HepG2 (cell line): ENCODE measurements at regions not wholly inside any gene's neighbourhood (a gene's known extent, or its start where the extent isn't known, plus 50 kb on each side); places are given as distances from the start of the nearest gene placed in this dataset.

Source experiments
- ATAC-seq: fragments of 200-7000 bp; cut with Tn5 transposase; 3 replicates; pipeline ENCODE4 v1.9.1; 2020; ENCODE audit warnings: mild to moderate bottlenecking, moderate library complexity
- BruUV-seq: library from RNA; stranded (reverse); fragments of 400-500 nt; replicated peaks from 2 replicates; lab custom pipeline; 2021; lab: Mats Ljungman, UMichigan
- CTCF ChIA-PET: fragments of 300-600 bp; formaldehyde crosslinking; extraction: SDS; loops from one replicate; lab custom pipeline; 2021; ENCODE audit warnings: low total read pairs, inconsistent platforms, low intra/inter-chr PET ratio; lab: Yijun Ruan, JAX
- POLR2A ChIA-PET: fragments of 350-600 bp; sonication (Branson Sonifier 250); formaldehyde crosslinking; loops from one replicate; lab custom pipeline; 2020; ENCODE audit warnings: antibody characterized with exemption, inconsistent platforms; lab: Yijun Ruan, JAX
- DNase-seq: peaks from one replicate; pipeline ENCODE4 v3.0.0-alpha.2; 2015; ENCODE audit warnings: low spot score
- FAIRE-seq: peaks from 3 replicates; lab custom pipeline; 2011; peaks lifted over from hg19 to GRCh38; lab: Jason Lieb, UNC
- H2AFZ ChIP-seq: one replicate; pipeline ENCODE4 v1.6.1; 2011; ENCODE audit warnings: low read length, inconsistent platforms
- H3K27ac ChIP-seq: fragments of 300-600 bp; 3 replicates; pipeline ENCODE4 v1.8.0; 2011; ENCODE audit warnings: mixed run types, mild to moderate bottlenecking, mixed read lengths, low read length, inconsistent platforms; ENCODE audit not compliant: insufficient read depth; ENCODE audit errors: extremely low read length
- H3K27me3 ChIP-seq, 2 experiments: fragments of 200-600 bp in 1 of 2; 2 replicates in 1 of 2; 3 replicates in 1 of 2; pipeline versions ENCODE4 v1.6.0 to v1.8.0; 2011; ENCODE audit warnings: low read length in 2 of 2, mild to moderate bottlenecking in 2 of 2, moderate library complexity in 2 of 2, inconsistent platforms in 1 of 2; ENCODE audit not compliant: insufficient read depth in 2 of 2, control insufficient read depth in 1 of 2
- H3K36me3 ChIP-seq, 2 experiments: fragments of 200-600 bp in 1 of 2; replicated peaks in 1 of 2; 2 replicates in 1 of 2; 3 replicates in 1 of 2; pipeline versions ENCODE4 v1.5.1 to v1.8.0; 2011; ENCODE audit warnings: low read length in 2 of 2, inconsistent platforms in 1 of 2; ENCODE audit not compliant: insufficient read depth in 2 of 2, control insufficient read depth in 1 of 2
- H3K4me1 ChIP-seq: 2 replicates; pipeline ENCODE4 v1.5.1; 2012; ENCODE audit warnings: low read length, inconsistent platforms; ENCODE audit not compliant: insufficient read depth
- H3K4me2 ChIP-seq: 2 replicates; pipeline ENCODE4 v1.6.0; 2011; ENCODE audit warnings: low read depth, low read length, inconsistent platforms
- H3K4me3 ChIP-seq, 3 experiments: fragments of 200-600 bp in 1 of 3; sonication (generic), shearing (Covaris generic) in 1 of 3; replicated peaks in 1 of 3; 2 replicates each; pipeline ENCODE4 v1.5.1; 2011 to 2016; ENCODE audit warnings: low read length in 3 of 3, inconsistent platforms in 2 of 3, low read depth in 2 of 3, mild to moderate bottlenecking in 2 of 3, control low read depth in 1 of 3, mixed read lengths in 1 of 3; ENCODE audit not compliant: insufficient read depth in 1 of 3
- H3K79me2 ChIP-seq: one replicate; pipeline ENCODE4 v1.6.1; 2011; ENCODE audit warnings: low read length, inconsistent platforms; ENCODE audit not compliant: insufficient read depth
- H3K9ac ChIP-seq: 2 replicates; pipeline ENCODE4 v1.6.0; 2011; ENCODE audit warnings: mild to moderate bottlenecking, low read depth, low read length, inconsistent platforms; ENCODE audit not compliant: insufficient read depth
- H3K9me3 ChIP-seq: 2 replicates; pipeline ENCODE4 v1.5.1; 2012; ENCODE audit warnings: mild to moderate bottlenecking, low read length
- H4K20me1 ChIP-seq: 2 replicates; pipeline ENCODE4 v1.6.0; 2011; ENCODE audit warnings: inconsistent platforms, mild to moderate bottlenecking, low read length, moderate library complexity; ENCODE audit not compliant: insufficient read depth
- ELF4 ChIP-seq: sonication (generic); formaldehyde crosslinking; IDR thresholded peaks from 2 replicates; pipeline ENCODE4 v1.5.0; 2020; ENCODE audit warnings: missing genetic modification reagents, mild to moderate bottlenecking, moderate library complexity, borderline replicate concordance
- FLYWCH1 ChIP-seq: sonication (generic); formaldehyde crosslinking; IDR thresholded peaks from 2 replicates; pipeline ENCODE4 v1.8.1; 2023; ENCODE audit warnings: mild to moderate bottlenecking, missing genetic modification reagents
- MXD4 ChIP-seq: IDR thresholded peaks from 2 replicates; pipeline ENCODE4 v1.6.1; 2016; ENCODE audit warnings: mild to moderate bottlenecking, missing biosample characterization, missing genetic modification reagents
- RAD21 ChIP-seq: fragments of 450-650 bp; formaldehyde crosslinking; IDR thresholded peaks from 2 replicates; pipeline ENCODE4 v1.5.0; 2020; ENCODE audit warnings: mild to moderate bottlenecking
- RFXANK ChIP-seq: IDR thresholded peaks from 2 replicates; pipeline ENCODE4 v1.6.1; 2016
- TOE1 ChIP-seq: sonication (generic); formaldehyde crosslinking; IDR thresholded peaks from 2 replicates; pipeline ENCODE4 v1.4.0; 2020; ENCODE audit warnings: mild to moderate bottlenecking, missing genetic modification reagents
- U2AF1 ChIP-seq: fragments of 200-400 bp; formaldehyde crosslinking; optimal IDR thresholded peaks from 2 replicates; pipeline ENCODE3; 2017; ENCODE audit warnings: mild to moderate bottlenecking, low read depth, low read length
- ZNF160 ChIP-seq: sonication (generic); formaldehyde crosslinking; IDR thresholded peaks from 2 replicates; pipeline ENCODE4 v1.8.0; 2022; ENCODE audit warnings: mild to moderate bottlenecking, inconsistent platforms, missing genetic modification reagents
- WGBS: methylation state at CpG from one replicate; pipeline ENCODE4 v1.1.6; 2017; ENCODE audit warnings: low lambda C conversion rate; 5-methylcytosine and 5-hydroxymethylcytosine counted together
- in situ Hi-C: cut with HindIII; loops from 2 replicates; pipeline ENCODE4 v1.10.0; 2017; ENCODE audit warnings: low pct_unique_long_range_greater_than_20kb; ENCODE audit not compliant: extremely low pct_ligation_motif_present
- intact Hi-C: fragments of 100-400 bp; cut with micrococcal nuclease; formaldehyde crosslinking; loops from one replicate; pipeline ENCODE4 v1.10.0; 2022; ENCODE audit not compliant: unreplicated experiment
- TF ChIP-seq, protein P1 (sequence below): sonication (generic); formaldehyde crosslinking; IDR thresholded peaks from 2 replicates; pipeline ENCODE4 v1.4.0; 2020; ENCODE audit warnings: missing genetic modification reagents, borderline replicate concordance
- TF ChIP-seq, protein P2 (sequence below): sonication (generic); formaldehyde crosslinking; IDR thresholded peaks from 2 replicates; pipeline ENCODE4 v1.8.0; 2022; ENCODE audit warnings: mild to moderate bottlenecking, missing genetic modification reagents, moderate library complexity

DNA sequence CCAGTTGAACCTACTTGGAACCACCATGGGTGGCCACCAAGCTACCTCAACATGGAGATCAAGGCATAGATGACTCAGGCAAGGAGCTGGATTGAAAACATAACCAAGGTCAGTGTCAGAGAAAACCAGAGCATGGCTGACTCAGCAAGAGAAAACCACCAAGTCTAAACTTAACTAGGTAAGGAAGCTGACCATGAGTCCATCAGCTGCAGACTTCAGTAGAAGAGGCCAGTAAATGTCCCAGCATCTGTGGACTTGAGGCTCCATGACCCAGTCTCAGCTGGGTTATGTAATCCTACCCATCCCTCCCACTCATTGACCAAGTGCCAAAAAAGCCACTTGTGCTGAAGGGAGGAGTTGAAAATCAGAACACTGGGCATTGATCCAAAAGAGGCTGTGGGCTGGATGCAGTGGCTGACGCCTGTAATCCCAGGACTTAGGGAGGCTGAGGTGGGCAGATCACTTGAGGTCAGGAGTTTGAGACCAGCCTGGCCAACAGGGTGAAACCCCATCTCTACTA lies 93.7 kb upstream of the CBLN4 start:
- DNase-seq (no peak), ATAC-seq (no peak), FAIRE-seq (no peak)
- Histone ChIP-seq H3K27ac (no peak overlapping the region), H3K4me2 (no peak overlapping the region), H3K9ac (no peak overlapping the region), H4K20me1 (no peaks in the 10 kb centered on the region), H3K9me3 (peaks cover 100% of the 10 kb centered on the region), H3K79me2 (no peaks in the 10 kb centered on the region), H2AFZ (no peak overlapping the region), H3K4me1 (no peaks in the 10 kb centered on the region), H3K27me3 (no peaks in the 10 kb centered on the region)
- in situ Hi-C loops = no loop called here
- no TSS peak for BruUV-seq
- ChIA-PET POLR2A (no interaction called here), CTCF (no interaction called here)
- intact Hi-C loops = no loop called here
- TF ChIP-seq ELF4 (CRISPR knock-in tag) (no peak), MXD4 (CRISPR knock-in tag) (no peak), TOE1 (CRISPR knock-in tag) (no peak), ZNF160 (CRISPR knock-in tag) (no peak), U2AF1 (no peak), RAD21 (CRISPR knock-in tag) (no peak), RFXANK (CRISPR knock-in tag) (no peak), FLYWCH1 (no peak)
- TF ChIP-seq, protein P1, sequence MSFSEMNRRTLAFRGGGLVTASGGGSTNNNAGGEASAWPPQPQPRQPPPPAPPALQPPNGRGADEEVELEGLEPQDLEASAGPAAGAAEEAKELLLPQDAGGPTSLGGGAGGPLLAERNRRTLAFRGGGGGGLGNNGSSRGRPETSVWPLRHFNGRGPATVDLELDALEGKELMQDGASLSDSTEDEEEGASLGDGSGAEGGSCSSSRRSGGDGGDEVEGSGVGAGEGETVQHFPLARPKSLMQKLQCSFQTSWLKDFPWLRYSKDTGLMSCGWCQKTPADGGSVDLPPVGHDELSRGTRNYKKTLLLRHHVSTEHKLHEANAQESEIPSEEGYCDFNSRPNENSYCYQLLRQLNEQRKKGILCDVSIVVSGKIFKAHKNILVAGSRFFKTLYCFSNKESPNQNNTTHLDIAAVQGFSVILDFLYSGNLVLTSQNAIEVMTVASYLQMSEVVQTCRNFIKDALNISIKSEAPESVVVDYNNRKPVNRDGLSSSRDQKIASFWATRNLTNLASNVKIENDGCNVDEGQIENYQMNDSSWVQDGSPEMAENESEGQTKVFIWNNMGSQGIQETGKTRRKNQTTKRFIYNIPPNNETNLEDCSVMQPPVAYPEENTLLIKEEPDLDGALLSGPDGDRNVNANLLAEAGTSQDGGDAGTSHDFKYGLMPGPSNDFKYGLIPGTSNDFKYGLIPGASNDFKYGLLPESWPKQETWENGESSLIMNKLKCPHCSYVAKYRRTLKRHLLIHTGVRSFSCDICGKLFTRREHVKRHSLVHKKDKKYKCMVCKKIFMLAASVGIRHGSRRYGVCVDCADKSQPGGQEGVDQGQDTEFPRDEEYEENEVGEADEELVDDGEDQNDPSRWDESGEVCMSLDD (CRISPR knock-in tag) = no peak
- TF ChIP-seq, protein P2, sequence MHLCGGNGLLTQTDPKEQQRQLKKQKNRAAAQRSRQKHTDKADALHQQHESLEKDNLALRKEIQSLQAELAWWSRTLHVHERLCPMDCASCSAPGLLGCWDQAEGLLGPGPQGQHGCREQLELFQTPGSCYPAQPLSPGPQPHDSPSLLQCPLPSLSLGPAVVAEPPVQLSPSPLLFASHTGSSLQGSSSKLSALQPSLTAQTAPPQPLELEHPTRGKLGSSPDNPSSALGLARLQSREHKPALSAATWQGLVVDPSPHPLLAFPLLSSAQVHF (CRISPR knock-in tag) = no peak
- TF ChIP-seq, all 625 proteins: peak for 0
- 0% methylated on average over 1 of the region's 1 CpG for WGBS
- Histone ChIP-seq H3K36me3 (no peaks in the 10 kb centered on the region), H3K4me3 (no peak overlapping the region)
